ENCODE measurements at regions not wholly inside any gene's neighbourhood (a gene's known extent, or its start where the extent isn't known, plus 50 kb on each side); places are given as distances from the start of the nearest gene placed in this dataset.

GRCh38 chr5:69035665-69036064 lies 58.1 kb upstream of the SLC30A5 start:
- Histone ChIP-seq H3K36me3 (no peaks in the 10 kb centered on the region), H3K4me1 (ENCODE audit: insufficient read depth) (no peaks in the 10 kb centered on the region), H3K27ac (no peak overlapping the region), H3K4me3 (no peak overlapping the region), H3K27me3 (no peaks in the 10 kb centered on the region), H3K9me3 (no peaks in the 10 kb centered on the region)
- DNase-seq, result no peak
- TF ChIP-seq POLR2A (IDR thresholded peaks at IDR 0.05) (no peak), CTCF (IDR thresholded peaks at IDR 0.05) (no peak), EP300 (IDR thresholded peaks at IDR 0.05) (no peak)
- 13 to 37% (median 13%) methylated on average over 4 of the region's 4 CpGs for WGBS, 3 donors
- intact Hi-C loops (cut with DNase I), result no loop called here

- intact Hi-C loops (cut with DNase I), result no loop called here
- Histone ChIP-seq H3K4me3 (no peak overlapping the region), H3K27me3 (no peaks in the 10 kb centered on the region), H3K27ac (no peak overlapping the region), H3K36me3 (no peaks in the 10 kb centered on the region), H3K4me1 (ENCODE audit: insufficient read depth) (no peaks in the 10 kb centered on the region), H3K9me3 (no peaks in the 10 kb centered on the region)
- DNase-seq, result no peak
- 93 to 95% (median 95%) methylated on average over 8 of the region's 8 CpGs for WGBS, 3 donors
- no peak for TF ChIP-seq EP300 (IDR thresholded peaks at IDR 0.05)
Observed at GRCh38 chr5:69038539-69038938, 55.3 kb upstream of the SLC30A5 start.

- Histone ChIP-seq H3K27ac (no peak overlapping the region), H3K4me3 (no peak overlapping the region), H3K4me1 (ENCODE audit: insufficient read depth) (no peaks in the 10 kb centered on the region), H3K36me3 (no peaks in the 10 kb centered on the region), H3K9me3 (no peaks in the 10 kb centered on the region), H3K27me3 (no peaks in the 10 kb centered on the region)
- intact Hi-C loops (cut with DNase I), result no loop called here
- no peak for TF ChIP-seq EP300 (IDR thresholded peaks at IDR 0.05)
- TF ChIP-seq CTCF (IDR thresholded peaks at IDR 0.05), result no peak
- TF ChIP-seq POLR2A (IDR thresholded peaks at IDR 0.05), result no peak
- DNase-seq, result no peak
Observed at GRCh38 chr5:69039829-69040228, 54.0 kb upstream of the SLC30A5 start.

DNA sequence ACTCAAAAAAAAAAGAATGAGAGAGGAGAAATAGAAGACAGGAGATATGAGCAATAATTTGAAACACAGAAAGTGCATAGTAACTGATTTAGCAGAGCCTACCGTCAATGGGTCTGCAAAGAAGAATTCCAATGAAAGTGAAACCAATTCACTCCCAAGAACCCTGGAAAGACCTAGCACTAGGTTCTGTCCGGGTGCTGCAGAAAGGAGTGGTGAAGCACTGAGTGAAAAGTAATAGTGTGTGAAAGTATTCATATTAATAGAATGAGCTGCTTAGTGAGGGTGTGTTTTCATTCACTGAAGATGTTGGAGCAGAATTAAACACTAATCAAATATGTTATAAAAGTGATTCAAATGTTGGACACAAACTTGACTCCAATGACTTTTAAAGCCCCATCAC lies 51.3 kb upstream of the SLC30A5 start:
- H3K9me3 ChIP-seq, result no peaks in the 10 kb centered on the region
- H3K4me3 ChIP-seq, result no peak overlapping the region
- intact Hi-C loops (cut with DNase I), result no loop called here
- no peak for TF ChIP-seq EP300 (IDR thresholded peaks at IDR 0.05)
- no peak for TF ChIP-seq POLR2A (IDR thresholded peaks at IDR 0.05)
- TF ChIP-seq CTCF (IDR thresholded peaks at IDR 0.05), result no peak
- H3K36me3 ChIP-seq, result no peaks in the 10 kb centered on the region
- no peak for DNase-seq
- no peaks in the 10 kb centered on the region for H3K4me1 ChIP-seq (ENCODE audit: insufficient read depth)
- H3K27me3 ChIP-seq, result no peaks in the 10 kb centered on the region
- no peak overlapping the region for H3K27ac ChIP-seq
- whole genome bisulfite sequencing, 3 donors, result 34 to 39% (median 35%) methylated on average over 2 of the region's 2 CpGs

GRCh38 chr5:69042915-69043654 lies 50.7 kb upstream of the SLC30A5 start:
- intact Hi-C loops (cut with DNase I), result no loop called here
- Histone ChIP-seq H3K27me3 (no peaks in the 10 kb centered on the region), H3K36me3 (no peaks in the 10 kb centered on the region), H3K9me3 (no peaks in the 10 kb centered on the region), H3K27ac (peak overlapping the region in 1 of 2 donors; percentile 33), H3K4me1 (ENCODE audit: insufficient read depth) (no peaks in the 10 kb centered on the region), H3K4me3 (peak overlapping the region; percentile 43)
- WGBS, 3 donors, result 1 to 3% (median 1%) methylated on average over 19 of the region's 19 CpGs
- TF ChIP-seq POLR2A (IDR thresholded peaks at IDR 0.05), result no peak
- peak; percentile 78 to 88 (median 80) for TF ChIP-seq CTCF (IDR thresholded peaks at IDR 0.05)
- peak; percentile 50 for TF ChIP-seq EP300 (IDR thresholded peaks at IDR 0.05)
- DNase-seq, result peak; percentile 54 to 85 (median 70)

Data from ovary (tissue), 7 donors.